ENCODE measurements at regions not wholly inside any gene's neighbourhood (a gene's known extent, or its start where the extent isn't known, plus 50 kb on each side); places are given as distances from the start of the nearest gene placed in this dataset.
"Not testable (repeated sequence)": the region's sequence is repeated elsewhere in the genome, so short reads cannot be mapped to it uniquely, and the experiment has no call there.

DNA sequence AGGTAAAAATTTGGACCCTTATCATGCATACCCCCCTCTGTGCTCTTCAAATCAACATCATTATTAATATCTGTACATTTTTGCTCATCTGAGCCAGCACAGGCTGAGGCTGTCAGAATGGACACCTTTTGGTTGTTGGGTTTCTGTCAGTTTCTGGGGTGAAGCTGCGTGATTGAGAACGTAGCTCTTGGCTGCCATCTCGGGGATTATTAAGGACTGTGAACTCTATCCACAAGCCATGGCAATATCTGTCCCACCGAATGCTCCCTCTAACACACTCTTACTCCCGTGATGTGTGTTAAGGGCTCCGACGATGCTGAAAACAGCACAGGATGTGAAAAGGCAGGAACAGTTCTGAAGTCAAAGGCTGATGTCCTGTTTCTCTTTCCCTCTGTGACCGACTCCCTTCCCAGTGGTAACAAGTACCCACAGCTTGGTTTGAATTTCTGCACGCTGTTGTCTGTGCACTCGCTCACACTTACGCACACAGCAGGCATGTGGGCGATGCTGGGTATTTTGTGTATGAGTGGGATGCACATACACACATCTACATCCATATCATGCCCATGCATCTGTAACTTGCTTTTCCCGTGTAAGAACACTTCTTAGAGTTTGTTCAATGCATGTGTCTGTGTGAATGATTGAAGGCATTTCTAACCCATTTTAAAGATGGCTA is 405.6 kb downstream of the TMEM121 start:
- H3K9me3 Mint-ChIP-seq, result no peaks in the 10 kb centered on the region
- H3K36me3 Mint-ChIP-seq, result no peaks in the 10 kb centered on the region
- CTCF ChIA-PET, result no interaction called here
- peak; percentile 61 for DNase-seq
- H3K27ac Mint-ChIP-seq, result no peak overlapping the region
- H3K4me1 Mint-ChIP-seq, result peaks cover 23% of the 10 kb centered on the region
- peaks cover 82% of the 10 kb centered on the region for H3K27me3 Mint-ChIP-seq
- H3K4me3 Mint-ChIP-seq, result no peak overlapping the region

DNA sequence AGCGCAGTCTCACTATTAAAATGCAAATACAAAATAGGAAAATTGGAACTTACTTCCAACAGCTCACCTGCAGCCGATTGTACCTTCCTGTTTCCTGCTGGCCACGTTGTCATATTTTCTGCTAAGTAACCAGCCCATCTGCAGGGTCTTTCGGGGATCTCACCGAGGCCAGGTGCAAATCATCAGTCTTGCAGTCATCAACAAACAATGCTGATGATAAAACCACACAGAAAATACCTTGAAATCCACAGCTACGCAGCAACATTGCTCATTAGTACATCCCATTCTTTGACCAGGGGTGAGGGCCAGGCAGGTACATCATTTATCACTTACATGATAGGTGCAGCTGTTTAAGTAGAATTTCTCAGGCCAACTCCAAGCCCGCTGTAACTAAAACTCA is 406.9 kb downstream of the TMEM121 start:
- Mint-ChIP-seq H3K36me3 (no peaks in the 10 kb centered on the region), H3K4me3 (no peak overlapping the region), H3K9me3 (no peaks in the 10 kb centered on the region), H3K27ac (no peak overlapping the region), H3K27me3 (peaks cover 77% of the 10 kb centered on the region), H3K4me1 (peaks cover 17% of the 10 kb centered on the region)
- peak; percentile 9 for DNase-seq
- CTCF ChIA-PET, result interaction anchor here (0.6 to 1.9 kb wide), 3 partner anchors 11 to 377 kb away, joined by 3 to 7 read pairs (median 3); no protein-coding TSS in a partner anchor

DNA sequence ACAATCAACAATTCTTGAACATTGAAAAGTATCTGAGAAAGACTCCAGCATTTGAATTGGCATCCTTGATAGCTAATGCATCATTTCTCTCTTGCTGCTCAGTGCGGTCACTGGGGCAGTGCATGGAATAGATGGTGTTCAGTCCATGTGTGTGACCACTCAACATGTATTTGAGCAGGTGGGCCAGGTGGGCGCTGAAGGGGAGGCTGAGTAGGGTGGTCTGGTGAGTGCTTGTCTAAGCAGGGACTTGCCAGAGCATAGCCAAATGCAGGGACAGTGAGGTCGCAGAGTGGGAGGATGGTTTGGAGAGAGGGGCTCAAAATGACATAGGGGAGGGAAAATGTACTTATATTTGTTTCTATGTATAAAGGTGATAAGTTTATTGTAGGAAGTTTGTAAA is 409.0 kb downstream of the TMEM121 start:
- Mint-ChIP-seq H3K36me3 (peaks cover 13% of the 10 kb centered on the region), H3K4me1 (peaks cover 21% of the 10 kb centered on the region), H3K27me3 (peaks cover 70% of the 10 kb centered on the region)

DNA sequence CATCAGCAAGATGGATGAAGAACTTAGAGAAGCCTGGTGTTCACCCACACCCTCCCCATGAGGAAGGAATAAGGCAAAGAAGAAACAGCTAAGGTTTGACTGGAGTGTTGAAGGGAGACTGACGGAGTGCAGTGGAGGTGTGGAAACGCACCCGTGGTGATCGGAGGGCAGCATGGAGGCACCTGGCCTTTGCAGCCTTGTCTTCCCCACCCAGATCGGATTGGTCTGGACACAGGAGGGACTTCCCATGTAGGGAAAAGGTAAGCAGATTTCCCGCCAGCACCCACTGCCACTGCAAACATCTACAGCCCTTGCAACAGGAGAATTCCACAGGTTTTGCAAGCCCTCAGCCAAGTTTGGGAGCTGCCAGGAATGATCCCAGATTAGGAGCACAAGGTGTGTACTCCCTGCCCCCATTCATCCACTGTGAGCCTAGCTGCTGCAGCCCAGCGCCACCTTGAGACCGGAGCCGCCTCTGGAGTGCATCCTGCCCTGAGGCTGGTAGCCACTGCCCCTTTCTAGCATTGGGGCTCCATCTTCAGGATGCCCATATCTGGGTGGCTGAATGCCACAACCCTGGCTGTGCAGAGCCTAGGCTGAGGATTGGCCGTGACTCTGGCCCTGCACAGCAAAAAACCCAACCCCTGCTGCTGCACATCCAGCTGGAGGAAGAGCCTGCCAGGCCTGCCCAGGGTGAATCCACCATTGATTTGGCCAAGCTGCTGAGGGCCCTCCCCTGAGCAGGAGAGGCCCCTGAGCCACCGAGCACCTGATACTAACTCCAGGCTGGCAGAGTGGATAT is 411.1 kb downstream of the TMEM121 start:
- Mint-ChIP-seq H3K4me1 (peaks cover 8% of the 10 kb centered on the region), H3K27me3 (peaks cover 71% of the 10 kb centered on the region), H3K4me3 (no peak overlapping the region), H3K27ac (no peak overlapping the region), H3K9me3 (peaks cover 15% of the 10 kb centered on the region), H3K36me3 (peaks cover 13% of the 10 kb centered on the region)
- DNase-seq, result no peak
- CTCF ChIA-PET, result no interaction called here

More for the DNA sequence above, 409.0 kb downstream of the TMEM121 start:
- H3K27ac Mint-ChIP-seq, result no peak overlapping the region
- peak; percentile 11 for DNase-seq
- no peak overlapping the region for H3K4me3 Mint-ChIP-seq
- peaks cover 15% of the 10 kb centered on the region for H3K9me3 Mint-ChIP-seq
- CTCF ChIA-PET, result no interaction called here

- Mint-ChIP-seq H3K4me1 (peaks cover 8% of the 10 kb centered on the region), H3K27ac (no peak overlapping the region), H3K4me3 (no peak overlapping the region), H3K9me3 (peaks cover 15% of the 10 kb centered on the region), H3K36me3 (peaks cover 13% of the 10 kb centered on the region), H3K27me3 (peaks cover 69% of the 10 kb centered on the region)
- CTCF ChIA-PET, result no interaction called here
- no peak for DNase-seq
Measured at GRCh38 chr14:105938055-105938863, 411.9 kb downstream of the TMEM121 start.

DNA sequence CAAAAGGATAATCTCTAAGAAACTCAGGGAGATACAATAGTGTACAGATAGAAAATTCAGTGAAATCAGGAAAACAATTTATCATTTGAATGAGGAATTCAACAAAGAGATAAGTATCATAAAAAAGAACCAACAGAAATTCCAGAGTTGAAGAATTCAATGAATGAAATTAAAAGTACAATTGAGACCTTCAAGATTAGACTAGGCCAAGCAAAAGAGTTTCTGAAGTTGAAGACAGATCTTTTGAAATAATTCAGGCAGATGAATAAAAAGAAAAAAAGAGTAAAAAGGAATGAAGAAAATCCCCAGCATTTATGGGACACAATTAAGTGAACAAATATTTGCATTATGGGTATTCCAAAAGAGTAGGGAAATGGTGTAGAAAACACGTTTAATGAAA is 412.6 kb downstream of the TMEM121 start:
- Mint-ChIP-seq H3K4me1 (peaks cover 8% of the 10 kb centered on the region), H3K27ac (no peak overlapping the region), H3K4me3 (no peak overlapping the region), H3K27me3 (peaks cover 62% of the 10 kb centered on the region), H3K9me3 (peaks cover 15% of the 10 kb centered on the region), H3K36me3 (peaks cover 13% of the 10 kb centered on the region)
- no peak for DNase-seq
- CTCF ChIA-PET, result interaction anchor here (0.7 kb wide), 1 partner anchor 261 kb away, joined by 4 read pairs; no protein-coding TSS in a partner anchor

DNA sequence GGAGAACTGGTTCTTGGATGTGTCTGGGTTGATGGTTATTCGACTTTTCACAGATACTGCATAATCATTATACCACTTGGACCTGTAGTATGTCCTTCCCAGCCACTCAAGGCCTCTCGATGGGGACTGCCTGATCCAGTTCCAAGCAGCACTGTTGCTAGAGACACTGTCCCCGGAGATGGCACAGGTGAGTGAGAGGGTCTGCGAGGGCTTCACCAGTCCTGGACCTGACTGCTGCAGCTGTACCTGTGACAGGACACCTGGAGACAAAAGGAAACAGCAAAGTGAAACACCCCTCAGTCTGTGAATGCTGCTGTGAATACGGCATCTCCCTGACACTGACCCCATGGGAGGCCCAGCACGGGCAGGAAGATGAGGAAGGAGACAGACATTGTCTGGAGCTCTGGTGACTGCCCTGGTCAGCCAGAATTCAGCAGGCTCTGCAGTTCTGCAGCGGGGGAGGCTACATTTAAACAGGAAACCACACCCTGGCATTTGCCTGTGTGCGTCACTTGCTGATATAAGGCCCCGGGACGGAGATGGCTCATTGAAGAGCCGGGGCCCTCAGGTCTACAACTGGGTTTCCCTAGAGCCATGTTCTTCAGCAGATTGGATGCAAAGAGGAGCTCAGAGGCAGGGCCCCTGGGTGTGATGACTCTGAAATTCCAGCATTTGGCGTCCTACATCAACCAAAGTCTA is 413.6 kb downstream of the TMEM121 start:
- Mint-ChIP-seq H3K36me3 (peaks cover 13% of the 10 kb centered on the region), H3K9me3 (peaks cover 15% of the 10 kb centered on the region), H3K4me3 (no peak overlapping the region), H3K4me1 (peaks cover 16% of the 10 kb centered on the region), H3K27me3 (peaks cover 59% of the 10 kb centered on the region), H3K27ac (no peak overlapping the region)
- CTCF ChIA-PET, result no interaction called here
- DNase-seq, result no peak

- Mint-ChIP-seq H3K36me3 (peaks cover 13% of the 10 kb centered on the region), H3K4me1 (peaks cover 19% of the 10 kb centered on the region), H3K27me3 (peaks cover 58% of the 10 kb centered on the region), H3K27ac (no peak overlapping the region), H3K9me3 (peaks cover 15% of the 10 kb centered on the region), H3K4me3 (no peak overlapping the region)
- no peak for DNase-seq
- CTCF ChIA-PET, result no interaction called here
Measured at GRCh38 chr14:105940534-105941225, 414.3 kb downstream of the TMEM121 start.

DNA sequence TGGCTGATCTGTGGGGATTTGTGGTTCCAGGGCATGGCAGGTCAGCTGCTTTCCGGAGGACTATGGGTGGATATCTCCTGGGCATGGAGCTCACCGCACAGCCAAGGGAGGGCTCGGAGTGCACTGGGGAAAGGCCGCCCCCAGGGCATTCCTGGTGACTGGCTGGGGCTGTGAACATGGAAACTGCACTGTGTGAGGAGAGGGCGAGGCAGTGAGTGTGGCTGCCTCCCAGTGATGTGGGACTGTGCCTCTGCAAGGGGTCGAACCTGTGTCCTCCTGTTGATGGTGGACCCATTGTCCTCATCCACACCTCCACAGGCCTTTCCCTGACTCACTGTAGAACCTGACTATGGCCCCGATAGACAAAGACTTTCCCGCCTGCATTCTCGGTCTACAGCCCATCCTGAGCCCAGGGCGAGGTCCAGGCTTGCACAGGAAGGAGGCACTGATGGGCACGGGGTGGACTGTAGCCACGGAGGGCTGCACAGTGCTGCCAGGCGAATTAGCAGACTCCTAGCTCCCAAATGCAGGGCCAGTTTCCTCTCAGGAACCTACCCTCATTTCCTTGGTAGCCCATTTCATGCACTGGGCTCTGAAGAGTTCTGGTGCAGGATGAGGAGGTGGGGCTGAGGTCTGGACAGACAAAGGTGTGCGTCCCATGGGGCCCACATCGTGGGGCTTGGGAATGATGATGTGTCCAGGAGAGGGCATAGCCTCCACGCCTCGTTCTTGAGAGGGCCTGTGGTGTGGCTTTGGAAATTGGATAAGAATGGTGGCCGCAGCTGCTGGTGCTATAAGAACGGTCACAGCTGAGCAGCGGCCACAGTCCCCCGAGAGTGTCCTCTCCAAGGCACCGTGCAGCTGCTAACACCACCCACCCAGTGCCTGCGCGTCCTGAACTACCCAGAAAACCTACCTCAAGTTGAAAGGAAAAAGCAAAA is 415.1 kb downstream of the TMEM121 start:
- peaks cover 15% of the 10 kb centered on the region for H3K9me3 Mint-ChIP-seq
- H3K4me3 Mint-ChIP-seq, result no peak overlapping the region
- H3K27ac Mint-ChIP-seq, result no peak overlapping the region
- CTCF ChIA-PET, result no interaction called here
- H3K36me3 Mint-ChIP-seq, result peaks cover 13% of the 10 kb centered on the region
- peaks cover 56% of the 10 kb centered on the region for H3K27me3 Mint-ChIP-seq
- no peak for DNase-seq
- peaks cover 19% of the 10 kb centered on the region for H3K4me1 Mint-ChIP-seq

DNA sequence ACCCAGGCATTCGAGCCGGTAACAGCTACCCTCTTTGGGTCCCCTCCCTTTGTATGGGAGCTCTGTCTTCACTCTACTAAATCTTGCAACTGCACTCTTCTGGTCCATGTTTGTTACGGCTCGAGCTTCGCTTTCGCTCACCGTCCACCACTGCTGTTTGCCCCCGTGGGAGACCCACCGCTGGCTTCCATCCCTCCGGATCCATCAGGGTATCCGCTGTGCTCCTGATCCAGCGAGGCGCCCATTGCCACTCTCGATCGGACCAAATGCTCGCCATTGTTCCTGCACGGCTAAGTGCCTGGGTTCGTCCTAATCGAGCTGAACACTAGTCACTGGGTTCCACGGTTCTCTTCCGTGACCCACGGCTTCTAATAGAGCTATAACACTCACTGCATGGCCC is 416.3 kb downstream of the TMEM121 start:
- not testable (repeated sequence) for H3K4me3 Mint-ChIP-seq, H3K27ac Mint-ChIP-seq, DNase-seq
- Mint-ChIP-seq H3K9me3 (peaks cover 15% of the 10 kb centered on the region), H3K36me3 (peaks cover 13% of the 10 kb centered on the region), H3K27me3 (peaks cover 52% of the 10 kb centered on the region), H3K4me1 (peaks cover 19% of the 10 kb centered on the region)
- CTCF ChIA-PET, result interaction anchor here (1.2 to 1.7 kb wide), 3 partner anchors 84 to 387 kb away, joined by 3 to 5 read pairs (median 5); no protein-coding TSS in a partner anchor

DNA sequence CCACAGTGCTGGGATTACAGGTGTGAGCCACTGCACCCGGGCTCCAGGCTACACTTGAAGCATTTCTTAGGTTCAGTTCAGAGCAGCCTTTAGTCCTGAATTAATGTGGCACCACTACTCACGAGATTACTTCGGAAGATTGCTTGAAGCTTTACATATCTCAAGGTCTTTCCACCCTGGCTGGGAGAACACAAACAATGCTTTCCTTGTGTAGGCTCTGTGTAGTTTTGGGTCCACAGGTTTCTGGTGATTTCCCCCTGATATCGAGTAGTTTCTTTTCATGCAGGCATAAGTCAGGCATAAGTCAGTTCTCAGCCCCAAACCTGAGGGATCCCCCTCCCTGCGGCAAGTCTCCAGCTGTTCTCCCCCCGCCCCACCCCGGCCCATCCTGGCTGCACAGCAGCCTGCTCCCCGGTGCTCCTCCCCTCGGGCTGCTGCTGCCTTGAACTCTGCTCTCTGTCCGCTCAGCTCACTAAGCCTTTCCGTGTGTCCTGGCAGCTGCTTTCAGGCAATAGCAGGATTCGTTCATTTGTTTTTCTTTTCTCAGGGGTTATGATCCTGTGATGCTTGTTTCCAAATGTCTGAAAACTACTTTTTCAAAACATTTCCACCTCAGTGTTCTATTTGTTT is 417.7 kb downstream of the TMEM121 start:
- Mint-ChIP-seq H3K4me3 (no peak overlapping the region), H3K9me3 (peaks cover 7% of the 10 kb centered on the region), H3K4me1 (peaks cover 27% of the 10 kb centered on the region), H3K27me3 (peaks cover 55% of the 10 kb centered on the region), H3K36me3 (peaks cover 7% of the 10 kb centered on the region), H3K27ac (no peak overlapping the region)
- no peak for DNase-seq
- CTCF ChIA-PET, result interaction anchor here (0.9 to 2.6 kb wide), 7 partner anchors 8 to 266 kb away, joined by 3 to 7 read pairs (median 4); no protein-coding TSS in a partner anchor
